ENCODE measurements at regions not wholly inside any gene's neighbourhood (a gene's known extent, or its start where the extent isn't known, plus 50 kb on each side); places are given as distances from the start of the nearest gene placed in this dataset.
A peak's percentile ranks its signal among the peaks of the same experiment; 100 is the strongest.

DNA sequence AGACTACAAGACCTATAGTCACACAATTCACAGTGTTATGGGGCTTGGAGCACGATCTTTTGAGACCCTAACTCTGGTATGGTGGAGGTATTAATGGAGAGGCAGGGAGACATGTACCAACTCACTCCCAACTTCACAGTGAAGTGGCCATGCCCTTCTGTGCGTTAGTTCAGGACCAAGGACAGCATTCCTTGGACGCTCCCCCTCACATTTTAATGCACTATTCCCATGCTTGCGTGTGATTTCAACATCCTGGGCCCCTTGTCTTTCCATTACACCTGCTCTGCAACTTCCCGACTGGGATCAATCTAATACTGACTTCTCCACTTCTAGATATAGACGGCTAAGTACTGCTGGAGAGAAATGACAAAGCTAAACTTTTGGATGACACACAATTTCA lies 72.7 kb downstream of the PLCE1 start:
- Histone ChIP-seq H3K23me2 (ENCODE audit: low read depth, low read length) (no peaks in the 10 kb centered on the region), H2BK12ac (ENCODE audit: low read depth, low read length) (no peak overlapping the region), H3K23ac (ENCODE audit: insufficient read length) (no peak overlapping the region), H4K91ac (replicated peaks; ENCODE audit: insufficient read length, low read length) (no peak overlapping the region), H3K4me1 (replicated peaks in 1 of 4; ENCODE audit: control insufficient read depth in 3 of 4, insufficient read depth in 4 of 4, low read length in 3 of 4) (no peaks in the 10 kb centered on the region), H3K9ac (replicated peaks in 1 of 4; ENCODE audit: extremely low read depth in 1 of 4, low read depth in 3 of 4, low read length in 3 of 4) (no peak overlapping the region), H2AK5ac (ENCODE audit: low read depth, low read length) (no peak overlapping the region), H3K56ac (replicated peaks; ENCODE audit: insufficient read length, low read depth, low read length) (no peak overlapping the region), H3K36me3 (ENCODE audit: control insufficient read depth in 2 of 4, insufficient read depth in 4 of 4, low read length in 3 of 4) (no peaks in the 10 kb centered on the region), H3K27me3 (replicated peaks in 1 of 4; ENCODE audit: control insufficient read depth in 3 of 4, extremely low read depth in 1 of 4, insufficient read depth in 3 of 4, low read length in 3 of 4) (no peaks in the 10 kb centered on the region; a peak in 1 of 7 replicates), H2BK5ac (ENCODE audit: low read depth, low read length) (no peak overlapping the region), H3K4ac (replicated peaks; ENCODE audit: insufficient read length, low read depth, low read length) (no peak overlapping the region), H2BK15ac (ENCODE audit: low read length) (no peak overlapping the region), H2BK20ac (ENCODE audit: low read length) (no peak overlapping the region), H3K18ac (ENCODE audit: extremely low read depth, low read length) (no peak overlapping the region), H3K79me2 (ENCODE audit: control insufficient read depth in 1 of 2, insufficient read depth in 2 of 2, low read length in 2 of 2) (no peaks in the 10 kb centered on the region), H4K8ac (ENCODE audit: extremely low read depth, insufficient read depth, low read length) (no peak overlapping the region), H3K14ac (ENCODE audit: insufficient read length) (no peak overlapping the region), H3K4me3 (ENCODE audit: extremely low read depth in 1 of 4, insufficient read depth in 2 of 4, low read depth in 3 of 4, low read length in 4 of 4) (no peak overlapping the region), H3K9me3 (ENCODE audit: insufficient read depth in 2 of 2, low read depth in 1 of 2, low read length in 1 of 2) (no peaks in the 10 kb centered on the region), H4K20me1 (replicated peaks in 1 of 2; ENCODE audit: control insufficient read depth in 1 of 2, insufficient read depth in 2 of 2, low read length in 2 of 2) (no peaks in the 10 kb centered on the region), H3K27ac (ENCODE audit: low read depth, low read length) (no peak overlapping the region), H2AFZ (ENCODE audit: low read length) (no peak overlapping the region), H4K5ac (ENCODE audit: insufficient read length, low read depth, low read length) (no peak overlapping the region), H3K4me2 (ENCODE audit: insufficient read depth in 1 of 2, low read depth in 2 of 2, low read length in 2 of 2) (no peak overlapping the region), H2BK120ac (replicated peaks; ENCODE audit: low read depth, low read length) (no peak overlapping the region), H3K79me1 (ENCODE audit: low read depth, low read length) (no peaks in the 10 kb centered on the region)
- ChIA-PET CTCF (ENCODE audit: partially characterized antibody) (interaction anchor here (1.0 kb wide), 1 partner anchor 120 kb away, joined by 3 read pairs; no protein-coding TSS in a partner anchor), POLR2A (ENCODE audit: partially characterized antibody) (no interaction called here)
- FAIRE-seq (no peak), DNase-seq (ENCODE audit: low read depth in 1 of 2, low spot score in 2 of 2) (no peak)
- 60% methylated on average over 6 of the region's 6 CpGs; no CpG with 5 or more reads in 1 of the 2 experiments for WGBS, 2 experiments (ENCODE audit: extremely low coverage in 1 of 2, insufficient coverage in 1 of 2, insufficient read length in 1 of 2, insufficient replicate concordance in 2 of 2, low coverage in 1 of 2, low lambda C conversion rate in 2 of 2, missing lambda C conversion rate in 1 of 2)
- no peak for TF ChIP-seq RAD21 (IDR thresholded peaks at IDR 0.05 in 1 of 2, conservative IDR thresholded peaks at IDR 0.05 in 1 of 2; ENCODE audit: low read depth in 2 of 2, low read length in 2 of 2)
- no peak for TF ChIP-seq TBP (IDR thresholded peaks at IDR 0.05; ENCODE audit: low read depth, low read length)
- TF ChIP-seq TAF1 (IDR thresholded peaks at IDR 0.05; ENCODE audit: low read depth, low read length): no peak
- TF ChIP-seq SIN3A (conservative IDR thresholded peaks at IDR 0.05 in 1 of 2, IDR thresholded peaks at IDR 0.05 in 1 of 2; ENCODE audit: low read depth in 1 of 2, low read length in 2 of 2): 0 out of 4 replicates have a peak, but pooled peaks of 1 of the 2 experiments have one; percentile 31
- no peak for TF ChIP-seq JUN (IDR thresholded peaks at IDR 0.05; ENCODE audit: low read depth, low read length)
- TF ChIP-seq ATF2 (IDR thresholded peaks at IDR 0.05; ENCODE audit: low read length): no peak
- TF ChIP-seq RFX5 (IDR thresholded peaks at IDR 0.05; ENCODE audit: borderline replicate concordance, low read depth, low read length): no peak
- TF ChIP-seq TEAD4 (IDR thresholded peaks at IDR 0.05; ENCODE audit: low read depth, low read length): peak; percentile 86
- TF ChIP-seq E2F6 (IDR thresholded peaks at IDR 0.05): no peak
- no peak for TF ChIP-seq TCF12 (IDR thresholded peaks at IDR 0.05; ENCODE audit: low read depth, low read length)
- TF ChIP-seq BCL11A (IDR thresholded peaks at IDR 0.05; ENCODE audit: low read depth in 2 of 2, low read length in 2 of 2): no peak
- no peak for TF ChIP-seq CBX5 (IDR thresholded peaks at IDR 0.05; ENCODE audit: low read depth, low read length)
- no peak for TF ChIP-seq BACH1 (IDR thresholded peaks at IDR 0.05; ENCODE audit: low read length)

All from H1 (cell line).